ENCODE measurements at regions not wholly inside any gene's neighbourhood (a gene's known extent, or its start where the extent isn't known, plus 50 kb on each side); places are given as distances from the start of the nearest gene placed in this dataset.

- no peak for DNase-seq (ENCODE audit: extremely low spot score)
- Histone ChIP-seq H3K9me3 (no peaks in the 10 kb centered on the region), H3K4me1 (no peaks in the 10 kb centered on the region), H3K27me3 (no peaks in the 10 kb centered on the region), H3K4me3 (no peak overlapping the region), H3K36me3 (no peaks in the 10 kb centered on the region), H3K27ac (replicated peaks in 1 of 4) (no peak overlapping the region)
- TF ChIP-seq CTCF (IDR thresholded peaks at IDR 0.05) (no peak), POLR2A (IDR thresholded peaks at IDR 0.05; ENCODE audit: low read depth) (no peak), EP300 (IDR thresholded peaks at IDR 0.05) (no peak), POLR2AphosphoS5 (IDR thresholded peaks at IDR 0.05) (no peak)
- no CpG with 5 or more reads among the region's 17 CpGs for WGBS
- intact Hi-C loops (cut with DNase I) = no loop called here
Observed at GRCh38 chr1:79561521-79561978, 555.0 kb upstream of the ADGRL4 start.

GRCh38 chr1:79556189-79556588 is 549.7 kb upstream of the ADGRL4 start:
- no peak for TF ChIP-seq POLR2A (IDR thresholded peaks at IDR 0.05; ENCODE audit: low read depth)
- no peak for TF ChIP-seq CTCF (IDR thresholded peaks at IDR 0.05)
- TF ChIP-seq POLR2AphosphoS5 (IDR thresholded peaks at IDR 0.05) = no peak
- no peak for TF ChIP-seq EP300 (IDR thresholded peaks at IDR 0.05)
- no peaks in the 10 kb centered on the region for H3K36me3 ChIP-seq
- H3K27ac ChIP-seq (replicated peaks in 1 of 4) = no peak overlapping the region
- DNase-seq (ENCODE audit: extremely low spot score) = no peak
- H3K4me1 ChIP-seq = no peaks in the 10 kb centered on the region
- intact Hi-C loops (cut with DNase I) = no loop called here
- no peaks in the 10 kb centered on the region for H3K27me3 ChIP-seq
- H3K9me3 ChIP-seq = no peaks in the 10 kb centered on the region
- H3K4me3 ChIP-seq = no peak overlapping the region

DNA sequence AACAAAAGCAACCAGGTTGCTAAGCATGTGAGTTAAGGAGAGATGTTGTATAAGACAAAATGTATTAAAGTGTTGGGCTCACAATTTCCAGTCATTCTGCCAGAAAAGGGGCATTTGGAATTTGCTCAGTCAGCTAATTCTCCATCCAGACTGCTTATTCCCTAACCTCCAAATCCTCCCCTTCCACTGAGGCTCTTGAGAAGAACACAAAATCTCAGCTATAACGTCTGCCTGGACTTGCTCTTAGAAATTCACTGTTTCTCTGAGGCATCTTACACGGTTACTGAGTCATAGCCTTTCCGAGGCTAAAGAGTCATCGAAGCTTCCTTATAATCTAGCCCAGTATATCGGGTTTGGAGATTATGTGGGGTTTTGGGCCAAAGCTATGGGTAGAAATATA is 548.2 kb upstream of the ADGRL4 start:
- H3K4me1 ChIP-seq = no peaks in the 10 kb centered on the region
- H3K36me3 ChIP-seq = no peaks in the 10 kb centered on the region
- no peak for DNase-seq (ENCODE audit: extremely low spot score)
- no peaks in the 10 kb centered on the region for H3K9me3 ChIP-seq
- TF ChIP-seq EP300 (IDR thresholded peaks at IDR 0.05) (no peak), POLR2AphosphoS5 (IDR thresholded peaks at IDR 0.05) (no peak), CTCF (IDR thresholded peaks at IDR 0.05) (no peak), POLR2A (IDR thresholded peaks at IDR 0.05; ENCODE audit: low read depth) (no peak)
- 80% methylated on average over 5 of the region's 5 CpGs for WGBS
- H3K27me3 ChIP-seq = no peaks in the 10 kb centered on the region
- intact Hi-C loops (cut with DNase I) = no loop called here
- H3K27ac ChIP-seq (replicated peaks in 1 of 4) = no peak overlapping the region
- H3K4me3 ChIP-seq = no peak overlapping the region

GRCh38 chr1:79551321-79551720 is 544.8 kb upstream of the ADGRL4 start:
- Histone ChIP-seq H3K9me3 (no peaks in the 10 kb centered on the region), H3K27me3 (no peaks in the 10 kb centered on the region), H3K4me1 (no peaks in the 10 kb centered on the region), H3K4me3 (no peak overlapping the region), H3K27ac (replicated peaks in 1 of 4) (no peak overlapping the region), H3K36me3 (no peaks in the 10 kb centered on the region)
- intact Hi-C loops (cut with DNase I) = no loop called here
- DNase-seq (ENCODE audit: extremely low spot score) = no peak
- no peak for TF ChIP-seq POLR2AphosphoS5 (IDR thresholded peaks at IDR 0.05)
- TF ChIP-seq POLR2A (IDR thresholded peaks at IDR 0.05; ENCODE audit: low read depth) = no peak
- TF ChIP-seq EP300 (IDR thresholded peaks at IDR 0.05) = no peak
- no peak for TF ChIP-seq CTCF (IDR thresholded peaks at IDR 0.05)
- WGBS = 62% methylated on average over 3 of the region's 3 CpGs

DNA sequence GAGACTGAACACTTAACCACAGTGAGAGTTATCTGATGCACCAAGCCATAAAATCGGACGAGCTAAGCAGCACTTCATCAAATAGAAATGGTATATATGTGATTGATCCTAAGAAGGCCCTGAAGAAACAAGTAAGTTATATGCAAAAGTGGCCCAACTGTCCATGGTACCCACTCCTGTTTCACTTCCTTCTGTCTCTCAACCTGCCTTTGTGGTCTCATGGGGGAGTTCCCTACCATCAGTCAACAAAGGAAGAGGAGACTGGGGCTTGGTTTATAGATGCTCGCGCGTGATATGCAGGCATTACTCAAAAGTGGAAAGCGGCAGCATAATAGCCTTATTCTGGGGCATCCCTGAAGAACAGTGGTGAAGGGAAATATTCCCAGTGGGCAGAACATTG is 543.9 kb upstream of the ADGRL4 start:
- Histone ChIP-seq H3K4me3 (no peak overlapping the region), H3K27ac (replicated peaks in 1 of 4) (no peak overlapping the region), H3K9me3 (no peaks in the 10 kb centered on the region), H3K36me3 (no peaks in the 10 kb centered on the region), H3K27me3 (no peaks in the 10 kb centered on the region), H3K4me1 (no peaks in the 10 kb centered on the region)
- intact Hi-C loops (cut with DNase I) = no loop called here
- no peak for DNase-seq (ENCODE audit: extremely low spot score)
- TF ChIP-seq CTCF (IDR thresholded peaks at IDR 0.05) (no peak), POLR2A (IDR thresholded peaks at IDR 0.05; ENCODE audit: low read depth) (no peak), EP300 (IDR thresholded peaks at IDR 0.05) (no peak), POLR2AphosphoS5 (IDR thresholded peaks at IDR 0.05) (no peak)
- 97% methylated on average over 6 of the region's 6 CpGs for WGBS
